DMS53 (cell line): ENCODE measurements at regions not wholly inside any gene's neighbourhood (a gene's known extent, or its start where the extent isn't known, plus 50 kb on each side); places are given as distances from the start of the nearest gene placed in this dataset.

ENCODE experiments used
- DNase-seq: peaks from one replicate; lab custom pipeline; 2025; lab: John Stamatoyannopoulos, UW

GRCh38 chr2:18889565-18890332 is 300.4 kb upstream of the NT5C1B start:
- DNase-seq: peak; percentile 33

- no peak for DNase-seq
Observed at GRCh38 chr2:18885457-18885856, 296.1 kb upstream of the NT5C1B start.

GRCh38 chr2:18883616-18884456 is 294.5 kb upstream of the NT5C1B start:
- DNase-seq: peak; percentile 35

GRCh38 chr2:18871430-18871829 is 282.1 kb upstream of the NT5C1B start:
- DNase-seq: peak; percentile 33

GRCh38 chr2:18870307-18870706 is 280.9 kb upstream of the NT5C1B start:
- DNase-seq: no peak

GRCh38 chr2:18861951-18862350 is 272.6 kb upstream of the NT5C1B start:
- no peak for DNase-seq

GRCh38 chr2:18860179-18860578 is 270.8 kb upstream of the NT5C1B start:
- no peak for DNase-seq

- no peak for DNase-seq
Observed at GRCh38 chr2:18856765-18857164, 267.4 kb upstream of the NT5C1B start.

GRCh38 chr2:18855027-18855426 is 265.7 kb upstream of the NT5C1B start:
- peak; percentile 42 for DNase-seq

- DNase-seq: no peak
Observed at GRCh38 chr2:18849841-18850578, 260.6 kb upstream of the NT5C1B start.

GRCh38 chr2:18848646-18849045 is 259.3 kb upstream of the NT5C1B start:
- DNase-seq: no peak

- DNase-seq: no peak
Observed at GRCh38 chr2:18845854-18846445, 256.6 kb upstream of the NT5C1B start.

GRCh38 chr2:18842836-18843235 is 253.5 kb upstream of the NT5C1B start:
- no peak for DNase-seq

GRCh38 chr2:18841248-18842150 is 252.1 kb upstream of the NT5C1B start:
- DNase-seq: peak; percentile 26

GRCh38 chr2:18837240-18837639 is 247.9 kb upstream of the NT5C1B start:
- peak; percentile 17 for DNase-seq

- DNase-seq: peak; percentile 13
Observed at GRCh38 chr2:18836436-18836835, 247.1 kb upstream of the NT5C1B start.

GRCh38 chr2:18835787-18836186 is 246.4 kb upstream of the NT5C1B start:
- DNase-seq: no peak

- no peak for DNase-seq
Observed at GRCh38 chr2:18834341-18834740, 245.0 kb upstream of the NT5C1B start.

- DNase-seq: no peak
Observed at GRCh38 chr2:18833941-18834340, 244.6 kb upstream of the NT5C1B start.

- no peak for DNase-seq
Observed at GRCh38 chr2:18831916-18832510, 242.6 kb upstream of the NT5C1B start.

GRCh38 chr2:18830962-18831361 is 241.6 kb upstream of the NT5C1B start:
- no peak for DNase-seq
